PC-3 (cell line): ENCODE measurements at regions not wholly inside any gene's neighbourhood (a gene's known extent, or its start where the extent isn't known, plus 50 kb on each side); places are given as distances from the start of the nearest gene placed in this dataset.

Experiments used
- CTCF ChIP-seq: fragments of 300-600 bp; sonication (generic); conservative IDR thresholded peaks from 2 replicates; pipeline ENCODE4 v1.5.1; 2017; ENCODE audit warnings: antibody characterized with exemption, low read depth, mild to moderate bottlenecking, low read length
- EZH2 ChIP-seq: fragments of 300-600 bp; sonication (generic); IDR thresholded peaks from one replicate; pipeline ENCODE4 v1.6.1; 2017; ENCODE audit warnings: antibody characterized with exemption, mild to moderate bottlenecking, low read length; ENCODE audit not compliant: unreplicated experiment
- EZH2phosphoT487 ChIP-seq: fragments of 300-600 bp; sonication (generic); IDR thresholded peaks from 2 replicates; pipeline ENCODE4 v1.6.1; 2018; ENCODE audit warnings: mild to moderate bottlenecking, antibody characterized with exemption, low read length, borderline replicate concordance

DNA sequence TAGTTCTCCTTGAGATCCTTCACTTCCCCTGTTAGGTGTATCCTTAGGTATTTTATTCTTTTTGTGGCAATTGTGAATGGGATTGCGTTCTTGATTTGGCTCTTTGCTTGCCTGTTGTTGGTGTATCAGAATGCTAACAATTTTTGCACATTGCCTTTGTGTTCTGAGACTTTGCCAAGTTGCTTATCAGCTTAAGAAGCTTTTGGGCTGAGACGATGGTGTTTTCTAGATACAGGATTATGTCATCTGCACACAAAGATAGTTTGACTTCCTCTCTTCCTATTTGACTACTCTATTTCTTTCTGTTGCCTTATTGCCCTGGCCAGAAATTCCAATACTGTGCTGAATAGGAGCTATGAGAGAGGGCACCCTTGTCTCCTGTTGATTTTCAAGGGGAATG, 609.4 kb upstream of the COX7C start:
- TF ChIP-seq CTCF (no peak), EZH2phosphoT487 (no peak), EZH2 (no peak)
